ENCODE measurements at regions not wholly inside any gene's neighbourhood (a gene's known extent, or its start where the extent isn't known, plus 50 kb on each side); places are given as distances from the start of the nearest gene placed in this dataset.
"Not testable (repeated sequence)": the region's sequence is repeated elsewhere in the genome, so short reads cannot be mapped to it uniquely, and the experiment has no call there.

- DNase-seq: no peak
Observed at GRCh38 chr7:156590212-156590611, 50.4 kb upstream of the RNF32 start.

- DNase-seq: no peak
Observed at GRCh38 chr7:156589808-156590207, 50.8 kb upstream of the RNF32 start.

- no peak for DNase-seq
Observed at GRCh38 chr7:156585926-156586325, 54.6 kb upstream of the RNF32 start.

- DNase-seq: no peak
Observed at GRCh38 chr7:156585025-156585648, 55.4 kb upstream of the RNF32 start.

GRCh38 chr7:156582591-156583123, 57.9 kb upstream of the RNF32 start:
- DNase-seq: no peak

- no peak for DNase-seq
Observed at GRCh38 chr7:156580036-156580435, 60.5 kb upstream of the RNF32 start.

- DNase-seq: no peak
Observed at GRCh38 chr7:156579566-156579965, 61.0 kb upstream of the RNF32 start.

- DNase-seq: no peak
Observed at GRCh38 chr7:156578978-156579430, 61.6 kb upstream of the RNF32 start.

- DNase-seq: peak; percentile 59
Observed at GRCh38 chr7:156578578-156578940, 62.0 kb upstream of the RNF32 start.

- no peak for DNase-seq
Observed at GRCh38 chr7:156577645-156578577, 62.7 kb upstream of the RNF32 start.

GRCh38 chr7:156576216-156577058, 64.1 kb upstream of the RNF32 start:
- DNase-seq: no peak

- DNase-seq: no peak
Observed at GRCh38 chr7:156568258-156568657, 72.3 kb upstream of the RNF32 start.

- DNase-seq: no peak
Observed at GRCh38 chr7:156566812-156567549, 73.6 kb upstream of the RNF32 start.

GRCh38 chr7:156565002-156565401, 75.6 kb upstream of the RNF32 start:
- DNase-seq: not testable (repeated sequence)

- DNase-seq: no peak
Observed at GRCh38 chr7:156560696-156561095, 79.9 kb upstream of the RNF32 start.

GRCh38 chr7:156560075-156560474, 80.5 kb upstream of the RNF32 start:
- DNase-seq: no peak

- no peak for DNase-seq
Observed at GRCh38 chr7:156559001-156559400, 81.6 kb upstream of the RNF32 start.

GRCh38 chr7:156558198-156558597, 82.4 kb upstream of the RNF32 start:
- DNase-seq: no peak

- no peak for DNase-seq
Observed at GRCh38 chr7:156556083-156556482, 84.5 kb upstream of the RNF32 start.

- no peak for DNase-seq
Observed at GRCh38 chr7:156554488-156554887, 86.1 kb upstream of the RNF32 start.

GRCh38 chr7:156549636-156550035, 90.9 kb upstream of the RNF32 start:
- DNase-seq: no peak

GRCh38 chr7:156547884-156548561, 92.6 kb upstream of the RNF32 start:
- no peak for DNase-seq
